Panc1 (cell line): ENCODE measurements at regions not wholly inside any gene's neighbourhood (a gene's known extent, or its start where the extent isn't known, plus 50 kb on each side); places are given as distances from the start of the nearest gene placed in this dataset.

Source experiments
- TCF7L2 ChIP-seq: IDR thresholded peaks from 2 replicates; pipeline ENCODE4 v1.6.1; 2011; ENCODE audit warnings: mild to moderate bottlenecking, low read depth, low read length, inconsistent platforms
- TF ChIP-seq, protein P1 (sequence below): fragments of 450-650 bp; IDR thresholded peaks from 2 replicates; pipeline ENCODE4 v1.5.1; 2017; ENCODE audit warnings: mild to moderate bottlenecking

DNA sequence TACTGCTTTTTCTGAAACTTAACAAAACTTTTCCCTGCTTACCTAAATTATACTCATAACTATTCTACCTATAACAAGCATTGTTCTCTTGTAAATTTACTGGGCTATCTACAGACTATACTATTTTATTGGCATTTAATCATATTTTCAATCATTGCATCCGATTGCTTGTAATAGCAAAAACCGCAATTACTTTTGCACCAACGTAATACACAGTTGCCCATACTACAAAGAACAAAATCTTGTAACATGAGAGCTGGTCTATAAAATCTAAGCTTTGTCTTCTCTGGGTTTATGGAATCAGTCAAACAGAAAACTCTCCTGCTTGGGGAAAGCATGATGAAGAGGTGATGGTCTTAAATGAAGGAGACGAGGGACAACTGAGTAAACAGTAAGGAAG, 463.4 kb upstream of the ST6GAL2 start:
- TF ChIP-seq, protein P1, sequence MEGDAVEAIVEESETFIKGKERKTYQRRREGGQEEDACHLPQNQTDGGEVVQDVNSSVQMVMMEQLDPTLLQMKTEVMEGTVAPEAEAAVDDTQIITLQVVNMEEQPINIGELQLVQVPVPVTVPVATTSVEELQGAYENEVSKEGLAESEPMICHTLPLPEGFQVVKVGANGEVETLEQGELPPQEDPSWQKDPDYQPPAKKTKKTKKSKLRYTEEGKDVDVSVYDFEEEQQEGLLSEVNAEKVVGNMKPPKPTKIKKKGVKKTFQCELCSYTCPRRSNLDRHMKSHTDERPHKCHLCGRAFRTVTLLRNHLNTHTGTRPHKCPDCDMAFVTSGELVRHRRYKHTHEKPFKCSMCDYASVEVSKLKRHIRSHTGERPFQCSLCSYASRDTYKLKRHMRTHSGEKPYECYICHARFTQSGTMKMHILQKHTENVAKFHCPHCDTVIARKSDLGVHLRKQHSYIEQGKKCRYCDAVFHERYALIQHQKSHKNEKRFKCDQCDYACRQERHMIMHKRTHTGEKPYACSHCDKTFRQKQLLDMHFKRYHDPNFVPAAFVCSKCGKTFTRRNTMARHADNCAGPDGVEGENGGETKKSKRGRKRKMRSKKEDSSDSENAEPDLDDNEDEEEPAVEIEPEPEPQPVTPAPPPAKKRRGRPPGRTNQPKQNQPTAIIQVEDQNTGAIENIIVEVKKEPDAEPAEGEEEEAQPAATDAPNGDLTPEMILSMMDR = no peak
- TF ChIP-seq TCF7L2 = no peak
